ENCODE measurements at regions not wholly inside any gene's neighbourhood (a gene's known extent, or its start where the extent isn't known, plus 50 kb on each side); places are given as distances from the start of the nearest gene placed in this dataset.

DNA sequence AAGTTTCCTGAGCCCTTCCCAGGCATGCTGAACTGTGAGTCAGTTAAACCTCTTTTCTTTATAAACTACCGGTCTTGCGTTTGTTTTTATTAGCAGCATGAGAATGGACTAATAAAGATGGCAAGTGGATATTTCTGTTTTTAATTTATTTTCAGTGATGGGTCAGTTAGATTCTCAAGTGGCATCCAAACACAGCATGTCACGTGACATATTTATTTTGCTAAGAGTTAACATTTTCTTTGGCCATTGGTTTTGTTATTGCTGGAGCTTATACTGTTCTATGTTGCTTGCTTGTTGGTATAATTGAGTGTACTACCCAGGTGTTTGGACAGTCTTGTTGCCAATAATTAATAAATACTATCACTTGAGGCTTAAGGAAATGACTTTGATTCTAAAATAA is 181.7 kb upstream of the MALRD1 start:
- TF ChIP-seq, protein P1, sequence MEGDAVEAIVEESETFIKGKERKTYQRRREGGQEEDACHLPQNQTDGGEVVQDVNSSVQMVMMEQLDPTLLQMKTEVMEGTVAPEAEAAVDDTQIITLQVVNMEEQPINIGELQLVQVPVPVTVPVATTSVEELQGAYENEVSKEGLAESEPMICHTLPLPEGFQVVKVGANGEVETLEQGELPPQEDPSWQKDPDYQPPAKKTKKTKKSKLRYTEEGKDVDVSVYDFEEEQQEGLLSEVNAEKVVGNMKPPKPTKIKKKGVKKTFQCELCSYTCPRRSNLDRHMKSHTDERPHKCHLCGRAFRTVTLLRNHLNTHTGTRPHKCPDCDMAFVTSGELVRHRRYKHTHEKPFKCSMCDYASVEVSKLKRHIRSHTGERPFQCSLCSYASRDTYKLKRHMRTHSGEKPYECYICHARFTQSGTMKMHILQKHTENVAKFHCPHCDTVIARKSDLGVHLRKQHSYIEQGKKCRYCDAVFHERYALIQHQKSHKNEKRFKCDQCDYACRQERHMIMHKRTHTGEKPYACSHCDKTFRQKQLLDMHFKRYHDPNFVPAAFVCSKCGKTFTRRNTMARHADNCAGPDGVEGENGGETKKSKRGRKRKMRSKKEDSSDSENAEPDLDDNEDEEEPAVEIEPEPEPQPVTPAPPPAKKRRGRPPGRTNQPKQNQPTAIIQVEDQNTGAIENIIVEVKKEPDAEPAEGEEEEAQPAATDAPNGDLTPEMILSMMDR (IDR thresholded peaks at IDR 0.05), result no peak
- 72 to 89% (median 84%) methylated on average over 3 of the region's 3 CpGs for WGBS, 3 donors
- no peak overlapping the region for H3K27ac ChIP-seq
- H3K4me3 ChIP-seq, result no peak overlapping the region
- H3K27me3 ChIP-seq, result no peaks in the 10 kb centered on the region
- no peak for DNase-seq
- H3K36me3 ChIP-seq, result no peaks in the 10 kb centered on the region
- intact Hi-C loops (cut with DNase I), result no loop called here
- H3K9me3 ChIP-seq, result no peaks in the 10 kb centered on the region
- H3K4me1 ChIP-seq (ENCODE audit: insufficient read depth), result no peaks in the 10 kb centered on the region

GRCh38 chr10:18868919-18869318 is 179.7 kb upstream of the MALRD1 start:
- TF ChIP-seq, protein P1 (IDR thresholded peaks at IDR 0.05), result no peak
- TF ChIP-seq EP300 (IDR thresholded peaks at IDR 0.05) (no peak), POLR2A (IDR thresholded peaks at IDR 0.05) (no peak)
- no peaks in the 10 kb centered on the region for H3K36me3 ChIP-seq
- WGBS, 3 donors, result 75 to 76% (median 76%) methylated on average over 3 of the region's 3 CpGs
- no peak overlapping the region for H3K4me3 ChIP-seq
- H3K27ac ChIP-seq, result no peak overlapping the region
- no peaks in the 10 kb centered on the region for H3K4me1 ChIP-seq (ENCODE audit: insufficient read depth)
- H3K27me3 ChIP-seq, result no peaks in the 10 kb centered on the region
- H3K9me3 ChIP-seq, result no peaks in the 10 kb centered on the region
- intact Hi-C loops (cut with DNase I), result no loop called here
- DNase-seq, result no peak

DNA sequence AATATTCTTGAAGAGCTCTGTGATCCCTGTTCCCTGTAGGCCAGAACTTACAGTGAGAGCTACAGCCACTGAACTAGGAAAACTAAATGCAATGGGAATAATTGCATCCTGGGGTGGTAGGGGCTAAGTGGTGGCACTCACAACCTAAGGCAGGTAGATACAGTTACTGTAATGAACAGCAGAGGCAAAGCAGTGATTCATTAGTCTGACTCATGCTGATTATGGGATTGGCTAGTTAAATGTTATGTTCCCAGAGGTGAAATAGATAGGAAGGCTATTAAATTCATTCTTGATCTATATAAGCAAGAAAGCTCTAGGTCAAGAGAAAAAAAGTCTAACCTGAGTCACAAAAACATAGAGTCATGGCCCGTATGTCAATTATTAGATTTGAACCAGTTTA is 173.1 kb upstream of the MALRD1 start:
- H3K27ac ChIP-seq, result no peak overlapping the region
- DNase-seq, result no peak

GRCh38 chr10:18879284-18879683 is 169.3 kb upstream of the MALRD1 start:
- TF ChIP-seq, protein P1 (IDR thresholded peaks at IDR 0.05), result no peak
- TF ChIP-seq EP300 (IDR thresholded peaks at IDR 0.05) (no peak), POLR2A (IDR thresholded peaks at IDR 0.05) (no peak)
- intact Hi-C loops (cut with DNase I), result no loop called here
- Histone ChIP-seq H3K4me3 (no peak overlapping the region), H3K36me3 (no peaks in the 10 kb centered on the region), H3K27me3 (no peaks in the 10 kb centered on the region), H3K27ac (no peak overlapping the region), H3K4me1 (ENCODE audit: insufficient read depth) (no peaks in the 10 kb centered on the region), H3K9me3 (no peaks in the 10 kb centered on the region)
- 75 to 87% (median 85%) methylated on average over 2 of the region's 2 CpGs for WGBS, 3 donors
- DNase-seq, result no peak

More for the DNA sequence above, 173.1 kb upstream of the MALRD1 start:
- no peaks in the 10 kb centered on the region for H3K36me3 ChIP-seq
- WGBS, 3 donors, result 78 to 91% (median 90%) methylated on average over 1 of the region's 1 CpG
- H3K9me3 ChIP-seq, result no peaks in the 10 kb centered on the region
- TF ChIP-seq, protein P1 (IDR thresholded peaks at IDR 0.05), result no peak
- TF ChIP-seq EP300 (IDR thresholded peaks at IDR 0.05) (no peak), POLR2A (IDR thresholded peaks at IDR 0.05) (no peak)
- intact Hi-C loops (cut with DNase I), result no loop called here
- H3K4me3 ChIP-seq, result no peak overlapping the region
- H3K4me1 ChIP-seq (ENCODE audit: insufficient read depth), result no peaks in the 10 kb centered on the region
- no peaks in the 10 kb centered on the region for H3K27me3 ChIP-seq

GRCh38 chr10:18880530-18880929 is 168.1 kb upstream of the MALRD1 start:
- WGBS, 3 donors, result 65 to 73% (median 69%) methylated on average over 14 to 15 of the region's 16 CpGs
- Histone ChIP-seq H3K27ac (no peak overlapping the region), H3K4me3 (no peak overlapping the region), H3K9me3 (no peaks in the 10 kb centered on the region), H3K36me3 (no peaks in the 10 kb centered on the region), H3K27me3 (no peaks in the 10 kb centered on the region), H3K4me1 (ENCODE audit: insufficient read depth) (no peaks in the 10 kb centered on the region)
- DNase-seq, result no peak
- TF ChIP-seq, protein P1 (IDR thresholded peaks at IDR 0.05), result no peak
- TF ChIP-seq EP300 (IDR thresholded peaks at IDR 0.05), result no peak
- TF ChIP-seq POLR2A (IDR thresholded peaks at IDR 0.05), result no peak
- intact Hi-C loops (cut with DNase I), result no loop called here

Measured in ovary (tissue), 7 donors.